GM19328 (cell line): ENCODE measurements at regions not wholly inside any gene's neighbourhood (a gene's known extent, or its start where the extent isn't known, plus 50 kb on each side); places are given as distances from the start of the nearest gene placed in this dataset.

Experiments
- ATAC-seq: cut with Tn5 transposase; IDR thresholded peaks from one replicate; pipeline ENCODE4 v1.9.1; 2021; ENCODE audit warnings: mild to moderate bottlenecking, moderate library complexity; ENCODE audit not compliant: unreplicated experiment

- no peak for ATAC-seq
Measured at GRCh38 chr17:77687417-77687816, 271.1 kb upstream of the TNRC6C start.

GRCh38 chr17:77687921-77688320 is 270.6 kb upstream of the TNRC6C start:
- ATAC-seq = no peak

GRCh38 chr17:77688369-77688768 is 270.1 kb upstream of the TNRC6C start:
- no peak for ATAC-seq

- no peak for ATAC-seq
Measured at GRCh38 chr17:77690271-77691161, 268.0 kb upstream of the TNRC6C start.

- no peak for ATAC-seq
Measured at GRCh38 chr17:77691216-77692085, 267.1 kb upstream of the TNRC6C start.

GRCh38 chr17:77692571-77693161 is 265.8 kb upstream of the TNRC6C start:
- ATAC-seq = no peak

GRCh38 chr17:77693301-77693700 is 265.2 kb upstream of the TNRC6C start:
- no peak for ATAC-seq

- no peak for ATAC-seq
Measured at GRCh38 chr17:77693776-77694175, 264.7 kb upstream of the TNRC6C start.

- no peak for ATAC-seq
Measured at GRCh38 chr17:77694391-77695363, 263.8 kb upstream of the TNRC6C start.

GRCh38 chr17:77695386-77695785 is 263.1 kb upstream of the TNRC6C start:
- no peak for ATAC-seq

GRCh38 chr17:77696151-77696720 is 262.3 kb upstream of the TNRC6C start:
- no peak for ATAC-seq

- ATAC-seq = no peak
Measured at GRCh38 chr17:77696721-77697460, 261.6 kb upstream of the TNRC6C start.

GRCh38 chr17:77697480-77698400 is 260.8 kb upstream of the TNRC6C start:
- ATAC-seq = no peak

- ATAC-seq = no peak
Measured at GRCh38 chr17:77698903-77699623, 259.4 kb upstream of the TNRC6C start.

GRCh38 chr17:77700165-77700881 is 258.2 kb upstream of the TNRC6C start:
- no peak for ATAC-seq

- no peak for ATAC-seq
Measured at GRCh38 chr17:77701996-77702395, 256.5 kb upstream of the TNRC6C start.
